OCI-LY3 (cell line): ENCODE measurements at regions not wholly inside any gene's neighbourhood (a gene's known extent, or its start where the extent isn't known, plus 50 kb on each side); places are given as distances from the start of the nearest gene placed in this dataset.
"Not testable (repeated sequence)": the region's sequence is repeated elsewhere in the genome, so short reads cannot be mapped to it uniquely, and the experiment has no call there.

Experiments
- CTCF ChIP-seq: fragments of 200-600, 300-600 bp; sonication (generic); IDR thresholded peaks from 2 replicates; pipeline ENCODE4 v1.5.1; 2014; ENCODE audit warnings: antibody characterized with exemption, low read length, low read depth
- EZH2phosphoT487 ChIP-seq: fragments of 200-600 bp; shearing (Covaris generic); IDR thresholded peaks from 2 replicates; pipeline ENCODE4 v1.6.1; 2018; ENCODE audit warnings: antibody characterized with exemption, mixed run types, low read depth

- not testable (repeated sequence) for TF ChIP-seq CTCF, EZH2phosphoT487
These were observed 102.4 kb upstream of the GMNC start for GRCh38 chr3:190964931-190965330.
